ENCODE measurements at regions not wholly inside any gene's neighbourhood (a gene's known extent, or its start where the extent isn't known, plus 50 kb on each side); places are given as distances from the start of the nearest gene placed in this dataset.

DNA sequence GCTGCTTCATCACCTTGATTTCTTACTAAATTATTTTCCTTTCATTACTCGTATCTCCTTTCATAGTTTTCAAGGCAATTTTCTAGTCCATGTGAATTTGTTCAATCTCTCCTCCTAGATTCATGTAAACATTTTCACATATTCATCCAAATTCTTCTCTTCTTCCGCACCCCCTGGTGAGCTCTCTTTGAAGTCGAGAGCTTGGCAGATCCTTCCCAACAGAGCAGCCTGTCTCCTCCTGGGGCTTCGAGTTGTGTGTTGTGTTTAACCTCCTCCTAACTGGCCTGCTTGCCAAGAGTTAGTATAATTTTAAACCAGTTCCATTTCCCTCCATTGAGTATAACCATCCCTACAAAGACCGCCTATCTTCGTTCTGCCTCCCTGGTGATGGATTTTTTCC, 272.4 kb upstream of the CELF2 start:
- FAIRE-seq, result no peak
- BruUV-seq (replicated peaks), result no TSS peak

DNA sequence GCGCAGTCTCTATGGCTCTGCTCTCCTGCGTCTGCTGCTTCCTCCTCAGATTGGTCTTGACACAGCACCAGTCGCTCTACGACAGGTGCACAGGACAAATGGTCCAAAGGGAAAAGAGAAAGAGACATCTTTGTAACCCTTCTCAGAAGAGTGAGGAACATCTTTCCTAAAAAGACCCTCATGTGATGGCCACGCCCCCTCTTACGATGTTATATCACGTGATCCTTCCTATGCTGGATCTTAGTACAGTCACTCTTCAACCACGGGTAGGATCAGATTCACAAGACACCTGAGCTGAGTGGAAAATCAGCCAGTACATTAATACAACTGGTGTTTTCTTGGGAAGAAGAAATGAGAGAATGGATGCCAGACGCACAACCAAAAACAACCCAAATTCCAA, 262.2 kb upstream of the CELF2 start:
- Histone ChIP-seq H3K9me1 (replicated peaks; ENCODE audit: control insufficient read depth, extremely low read depth, insufficient read depth, low read length) (no peaks in the 10 kb centered on the region), H3K36me3 (ENCODE audit: control insufficient read depth in 2 of 2, extremely low read depth in 1 of 2, insufficient read depth in 2 of 2, low read length in 2 of 2) (no peaks in the 10 kb centered on the region), H2AFZ (ENCODE audit: low read depth, low read length) (no peak overlapping the region), H4K20me1 (replicated peaks; ENCODE audit: control insufficient read depth, extremely low read depth, insufficient read depth, low read length) (no peaks in the 10 kb centered on the region), H3K4me1 (ENCODE audit: control insufficient read depth, extremely low read depth, insufficient read depth, low read length) (no peaks in the 10 kb centered on the region), H3K4me2 (ENCODE audit: insufficient read depth, low read length) (no peak overlapping the region), H3K9ac (replicated peaks; ENCODE audit: extremely low read depth, insufficient read depth, low read length) (no peak overlapping the region), H3K79me2 (ENCODE audit: control insufficient read depth, insufficient read depth, low read length) (no peaks in the 10 kb centered on the region), H3K9me3 (replicated peaks; ENCODE audit: control insufficient read depth, insufficient read depth, low read length) (no peaks in the 10 kb centered on the region), H3K27me3 (ENCODE audit: control insufficient read depth in 2 of 2, insufficient read depth in 2 of 2, low read length in 2 of 2) (no peaks in the 10 kb centered on the region), H3K27ac (ENCODE audit: insufficient read depth, low read depth, low read length) (no peak overlapping the region), H3K4me3 (replicated peaks in 1 of 3; ENCODE audit: insufficient read depth in 1 of 3, low read depth in 1 of 3, low read length in 3 of 3) (no peak overlapping the region)
- ChIA-PET POLR2A (no interaction called here), CTCF (no interaction called here)
- FAIRE-seq (no peak), DNase-seq (ENCODE audit: low read depth, low spot score) (no peak)
- dilution Hi-C loops (cut with MboI; ENCODE audit: extremely low pct_ligation_motif_present, low sequenced_read_pairs) (no loop called here), intact Hi-C loops (cut with micrococcal nuclease) (no loop called here)
- TF ChIP-seq FOS (IDR thresholded peaks at IDR 0.05; ENCODE audit: borderline replicate concordance, insufficient read depth, low read length) (no peak), JUN (IDR thresholded peaks at IDR 0.05; ENCODE audit: borderline replicate concordance, insufficient read depth, insufficient read length, low read depth) (no peak), MYC (IDR thresholded peaks at IDR 0.05; ENCODE audit: low read depth, low read length) (no peak), EZH2 (IDR thresholded peaks at IDR 0.05; ENCODE audit: borderline replicate concordance, low read depth, low read length, severe bottlenecking) (no peak), GATA2 (IDR thresholded peaks at IDR 0.05; ENCODE audit: insufficient read depth, insufficient read length, low read depth, low read length) (no peak)
- BruUV-seq (replicated peaks), result no TSS peak

More for the DNA sequence above, 272.4 kb upstream of the CELF2 start:
- H3K9me3 ChIP-seq (replicated peaks; ENCODE audit: control insufficient read depth, insufficient read depth, low read length), result no peaks in the 10 kb centered on the region
- no peaks in the 10 kb centered on the region for H3K79me2 ChIP-seq (ENCODE audit: control insufficient read depth, insufficient read depth, low read length)
- H3K9ac ChIP-seq (replicated peaks; ENCODE audit: extremely low read depth, insufficient read depth, low read length), result no peak overlapping the region
- no peak overlapping the region for H3K27ac ChIP-seq (ENCODE audit: insufficient read depth, low read depth, low read length)
- CTCF ChIA-PET, result no interaction called here
- H3K4me2 ChIP-seq (ENCODE audit: insufficient read depth, low read length), result no peak overlapping the region
- dilution Hi-C loops (cut with MboI; ENCODE audit: extremely low pct_ligation_motif_present, low sequenced_read_pairs) (no loop called here), intact Hi-C loops (cut with micrococcal nuclease) (no loop called here)
- POLR2A ChIA-PET, result no interaction called here
- no peaks in the 10 kb centered on the region for H3K36me3 ChIP-seq (ENCODE audit: control insufficient read depth in 2 of 2, extremely low read depth in 1 of 2, insufficient read depth in 2 of 2, low read length in 2 of 2)
- no peak overlapping the region for H2AFZ ChIP-seq (ENCODE audit: low read depth, low read length)
- H3K9me1 ChIP-seq (replicated peaks; ENCODE audit: control insufficient read depth, extremely low read depth, insufficient read depth, low read length), result no peaks in the 10 kb centered on the region
- H4K20me1 ChIP-seq (replicated peaks; ENCODE audit: control insufficient read depth, extremely low read depth, insufficient read depth, low read length), result no peaks in the 10 kb centered on the region
- no peaks in the 10 kb centered on the region for H3K4me1 ChIP-seq (ENCODE audit: control insufficient read depth, extremely low read depth, insufficient read depth, low read length)
- no peak for DNase-seq (ENCODE audit: low read depth, low spot score)
- TF ChIP-seq GATA2 (IDR thresholded peaks at IDR 0.05; ENCODE audit: insufficient read depth, insufficient read length, low read depth, low read length), result no peak
- no peak for TF ChIP-seq POLR2A (IDR thresholded peaks at IDR 0.05; ENCODE audit: low read depth, low read length)
- no peak for TF ChIP-seq EZH2 (IDR thresholded peaks at IDR 0.05; ENCODE audit: borderline replicate concordance, low read depth, low read length, severe bottlenecking)
- no peak for TF ChIP-seq FOS (IDR thresholded peaks at IDR 0.05; ENCODE audit: borderline replicate concordance, insufficient read depth, low read length)
- TF ChIP-seq, protein P1, sequence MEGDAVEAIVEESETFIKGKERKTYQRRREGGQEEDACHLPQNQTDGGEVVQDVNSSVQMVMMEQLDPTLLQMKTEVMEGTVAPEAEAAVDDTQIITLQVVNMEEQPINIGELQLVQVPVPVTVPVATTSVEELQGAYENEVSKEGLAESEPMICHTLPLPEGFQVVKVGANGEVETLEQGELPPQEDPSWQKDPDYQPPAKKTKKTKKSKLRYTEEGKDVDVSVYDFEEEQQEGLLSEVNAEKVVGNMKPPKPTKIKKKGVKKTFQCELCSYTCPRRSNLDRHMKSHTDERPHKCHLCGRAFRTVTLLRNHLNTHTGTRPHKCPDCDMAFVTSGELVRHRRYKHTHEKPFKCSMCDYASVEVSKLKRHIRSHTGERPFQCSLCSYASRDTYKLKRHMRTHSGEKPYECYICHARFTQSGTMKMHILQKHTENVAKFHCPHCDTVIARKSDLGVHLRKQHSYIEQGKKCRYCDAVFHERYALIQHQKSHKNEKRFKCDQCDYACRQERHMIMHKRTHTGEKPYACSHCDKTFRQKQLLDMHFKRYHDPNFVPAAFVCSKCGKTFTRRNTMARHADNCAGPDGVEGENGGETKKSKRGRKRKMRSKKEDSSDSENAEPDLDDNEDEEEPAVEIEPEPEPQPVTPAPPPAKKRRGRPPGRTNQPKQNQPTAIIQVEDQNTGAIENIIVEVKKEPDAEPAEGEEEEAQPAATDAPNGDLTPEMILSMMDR (IDR thresholded peaks at IDR 0.05; ENCODE audit: extremely low read depth in 1 of 2, insufficient read depth in 1 of 2, low read depth in 1 of 2, low read length in 2 of 2), result no peak
- no peak for TF ChIP-seq JUN (IDR thresholded peaks at IDR 0.05; ENCODE audit: borderline replicate concordance, insufficient read depth, insufficient read length, low read depth)
- TF ChIP-seq, protein P2, sequence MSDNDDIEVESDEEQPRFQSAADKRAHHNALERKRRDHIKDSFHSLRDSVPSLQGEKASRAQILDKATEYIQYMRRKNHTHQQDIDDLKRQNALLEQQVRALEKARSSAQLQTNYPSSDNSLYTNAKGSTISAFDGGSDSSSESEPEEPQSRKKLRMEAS (IDR thresholded peaks at IDR 0.05; ENCODE audit: insufficient read depth, insufficient read length), result no peak
- no peak for TF ChIP-seq POLR2AphosphoS5 (IDR thresholded peaks at IDR 0.05; ENCODE audit: insufficient read depth, low read depth, low read length)
- H3K4me3 ChIP-seq (replicated peaks in 1 of 3; ENCODE audit: insufficient read depth in 1 of 3, low read depth in 1 of 3, low read length in 3 of 3), result no peak overlapping the region
- no peaks in the 10 kb centered on the region for H3K27me3 ChIP-seq (ENCODE audit: control insufficient read depth in 2 of 2, insufficient read depth in 2 of 2, low read length in 2 of 2)

Data from endothelial cell of umbilical vein (primary cell).